Panc1 (cell line): ENCODE measurements at regions not wholly inside any gene's neighbourhood (a gene's known extent, or its start where the extent isn't known, plus 50 kb on each side); places are given as distances from the start of the nearest gene placed in this dataset.

Experiments used
- CTCF ChIP-seq: fragments of 450-650 bp; IDR thresholded peaks from 2 replicates; pipeline ENCODE4 v1.5.1; 2017; ENCODE audit warnings: mild to moderate bottlenecking
- POLR2AphosphoS5 ChIP-seq: IDR thresholded peaks from 2 replicates; pipeline ENCODE4 v1.6.1; 2012; ENCODE audit warnings: mild to moderate bottlenecking, low read depth, low read length, moderate library complexity
- REST ChIP-seq, 2 experiments: IDR thresholded peaks; 2 replicates each; pipeline ENCODE4 v1.6.1; 2011 to 2012; ENCODE audit warnings: low read depth in 2 of 2, control low read depth in 1 of 2, low read length in 1 of 2, mild to moderate bottlenecking in 1 of 2, moderate library complexity in 1 of 2; ENCODE audit not compliant: insufficient read depth in 1 of 2
- SIN3A ChIP-seq: IDR thresholded peaks from 2 replicates; pipeline ENCODE4 v1.6.1; 2012; ENCODE audit warnings: low read depth, mild to moderate bottlenecking, low read length, moderate library complexity, borderline replicate concordance; ENCODE audit not compliant: insufficient read depth
- TCF7L2 ChIP-seq: IDR thresholded peaks from 2 replicates; pipeline ENCODE4 v1.6.1; 2011; ENCODE audit warnings: mild to moderate bottlenecking, low read depth, low read length, inconsistent platforms

- TF ChIP-seq CTCF: no peak
- no peak for TF ChIP-seq REST (IDR thresholded peaks at IDR 0.05; ENCODE audit: insufficient read depth in 1 of 2, low read depth in 2 of 2, low read length in 1 of 2)
- no peak for TF ChIP-seq POLR2AphosphoS5
- TF ChIP-seq SIN3A: no peak
- no peak for TF ChIP-seq TCF7L2
Observed at GRCh38 chr4:121213940-121214339, 49.8 kb upstream of the TNIP3 start.
